ENCODE measurements at regions not wholly inside any gene's neighbourhood (a gene's known extent, or its start where the extent isn't known, plus 50 kb on each side); places are given as distances from the start of the nearest gene placed in this dataset.
A peak's percentile ranks its signal among the peaks of the same experiment; 100 is the strongest.

DNA sequence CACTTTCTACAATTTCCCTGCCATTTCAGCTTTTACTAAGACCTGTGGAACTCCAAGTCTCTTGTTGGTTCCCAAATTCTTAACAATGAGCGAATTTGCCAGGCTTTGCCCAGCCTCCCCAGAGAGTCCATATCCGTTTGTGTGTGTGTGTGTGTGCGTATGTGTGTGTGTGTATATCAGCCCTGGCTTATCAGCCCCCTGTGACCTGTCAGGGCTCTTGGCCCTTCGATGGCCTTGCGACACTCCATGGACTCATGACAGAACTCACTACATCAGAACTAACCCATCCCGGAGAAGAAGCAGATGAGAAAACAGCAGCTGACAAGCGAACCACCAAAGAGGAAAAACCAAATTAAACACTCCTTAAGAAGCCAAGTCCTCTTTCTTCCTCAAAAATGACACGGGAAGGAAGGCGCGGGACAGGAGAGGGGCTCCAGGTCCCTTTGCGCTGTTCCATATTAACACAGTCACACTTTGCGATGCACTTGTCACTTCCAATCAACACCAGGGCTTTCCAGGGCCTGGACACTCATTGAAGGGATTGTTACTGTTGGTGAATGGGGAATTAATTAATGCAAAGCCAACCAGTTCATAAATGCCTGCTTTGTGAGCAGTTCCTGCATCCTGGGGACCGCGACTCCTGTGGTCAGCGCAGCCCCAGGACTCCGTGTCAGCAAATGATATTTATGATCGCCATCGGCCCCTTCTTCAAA, 524.0 kb downstream of the CD83 start:
- DNase-seq (ENCODE audit: low read depth): no peak

GRCh38 chr6:14642136-14642505, 524.5 kb downstream of the CD83 start:
- DNase-seq (ENCODE audit: low read depth): no peak

DNA sequence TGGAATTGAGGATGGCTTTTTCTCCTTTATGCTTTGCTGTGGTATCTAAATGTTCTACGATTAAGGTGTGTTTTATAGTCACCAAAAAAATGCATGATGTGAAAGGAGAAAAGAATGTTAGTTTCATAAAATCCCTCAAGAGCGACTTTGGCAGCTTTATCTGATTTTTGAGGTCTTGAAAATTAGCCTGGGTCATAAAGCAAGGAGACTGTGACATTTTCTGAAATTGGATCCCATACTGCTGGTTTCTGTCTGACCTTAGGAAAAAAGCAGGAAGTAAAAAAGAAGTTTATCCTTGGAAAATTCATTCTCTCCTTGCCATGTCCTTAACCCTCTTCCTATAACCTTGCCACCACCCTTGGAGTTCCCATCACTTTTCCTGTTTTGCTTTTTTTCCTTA, 525.3 kb downstream of the CD83 start:
- DNase-seq (ENCODE audit: low read depth): no peak

- DNase-seq (ENCODE audit: low read depth): no peak
Measured at GRCh38 chr6:14644381-14644780, 526.8 kb downstream of the CD83 start.

DNA sequence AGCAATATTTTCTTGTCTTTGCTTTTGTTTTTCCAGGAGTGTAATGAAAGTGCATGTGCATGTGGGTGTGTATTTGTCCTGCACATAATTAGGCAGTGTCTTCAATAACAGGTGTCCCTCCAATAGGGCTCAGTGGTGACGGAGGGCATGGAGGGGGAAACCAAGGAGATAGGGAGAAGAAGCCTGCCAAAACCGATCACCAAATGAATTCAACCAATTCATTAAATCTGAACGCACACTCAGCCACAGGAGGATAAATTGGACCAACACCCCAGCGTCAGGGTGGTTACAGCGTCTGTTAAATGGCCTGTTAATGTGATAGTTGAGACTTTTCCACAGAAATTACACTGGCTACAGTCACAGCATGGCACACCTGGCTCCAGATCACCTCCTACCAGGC, 527.6 kb downstream of the CD83 start:
- DNase-seq (ENCODE audit: low read depth): no peak

GRCh38 chr6:14645841-14646240, 528.3 kb downstream of the CD83 start:
- DNase-seq (ENCODE audit: low read depth): no peak

DNA sequence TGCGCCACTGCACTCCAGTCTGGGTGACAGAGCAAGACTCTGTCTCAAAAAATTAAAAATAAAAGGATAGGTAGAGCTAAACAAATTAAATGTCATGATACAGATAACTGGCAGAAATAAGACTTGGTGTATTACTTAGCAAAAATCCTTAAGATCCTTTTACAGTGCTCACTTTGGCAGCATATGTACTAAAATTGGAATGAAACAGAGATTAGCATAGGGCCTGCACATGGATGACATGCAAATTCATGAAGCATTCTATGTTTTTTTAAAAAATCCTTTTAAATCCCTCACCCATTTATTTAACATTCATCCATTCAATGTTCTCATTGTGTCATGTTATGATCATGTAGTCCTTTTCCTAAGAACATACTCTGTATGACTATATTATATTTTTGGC, 528.8 kb downstream of the CD83 start:
- no peak for DNase-seq (ENCODE audit: low read depth)

DNA sequence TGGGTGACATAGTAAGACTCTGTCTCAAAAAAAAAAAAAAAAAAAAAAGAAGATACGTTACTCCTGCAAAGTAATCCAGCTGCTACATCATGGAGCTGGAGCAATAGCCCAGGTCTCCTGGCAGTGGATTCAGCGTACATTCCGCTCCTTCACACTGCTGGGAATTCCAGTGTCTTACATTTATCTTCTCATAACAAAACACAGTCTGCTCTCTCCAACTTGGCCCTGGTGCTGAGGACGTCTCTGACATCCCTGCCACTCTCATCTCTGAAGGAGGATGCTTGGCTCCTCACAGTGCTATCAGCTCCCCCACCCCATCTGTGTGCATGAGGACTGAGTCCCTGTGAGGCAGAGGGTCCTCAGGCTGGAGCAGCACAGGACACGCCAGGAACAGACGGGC, 529.8 kb downstream of the CD83 start:
- DNase-seq (ENCODE audit: low read depth): no peak

DNA sequence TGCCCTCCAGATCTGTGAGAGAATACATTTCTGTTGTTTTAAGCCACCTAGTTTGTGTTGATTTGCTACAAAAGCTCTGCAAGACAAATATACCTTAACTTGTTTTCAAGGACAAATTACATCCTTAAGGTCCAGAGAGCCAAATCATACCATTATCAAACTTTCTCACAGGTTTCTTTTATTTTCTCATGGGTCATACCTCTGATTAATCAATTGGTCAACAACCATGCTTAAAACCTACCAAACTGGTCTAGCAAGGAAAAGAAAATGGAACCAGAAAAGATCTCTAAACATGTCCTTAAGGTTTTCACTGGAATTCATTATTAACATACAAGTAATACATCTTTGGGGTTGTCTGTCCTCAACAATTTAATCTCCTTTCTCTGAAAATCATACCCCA, 535.0 kb downstream of the CD83 start:
- DNase-seq (ENCODE audit: low read depth): no peak

- no peak for DNase-seq (ENCODE audit: low read depth)
Measured at GRCh38 chr6:14655201-14656061, 537.9 kb downstream of the CD83 start.

GRCh38 chr6:14656078-14656521, 538.5 kb downstream of the CD83 start:
- DNase-seq (ENCODE audit: low read depth): no peak

- DNase-seq (ENCODE audit: low read depth): no peak
Measured at GRCh38 chr6:14656649-14657048, 539.1 kb downstream of the CD83 start.

- DNase-seq (ENCODE audit: low read depth): no peak
Measured at GRCh38 chr6:14658030-14658429, 540.5 kb downstream of the CD83 start.

- no peak for DNase-seq (ENCODE audit: low read depth)
Measured at GRCh38 chr6:14658886-14659561, 541.5 kb downstream of the CD83 start.

DNA sequence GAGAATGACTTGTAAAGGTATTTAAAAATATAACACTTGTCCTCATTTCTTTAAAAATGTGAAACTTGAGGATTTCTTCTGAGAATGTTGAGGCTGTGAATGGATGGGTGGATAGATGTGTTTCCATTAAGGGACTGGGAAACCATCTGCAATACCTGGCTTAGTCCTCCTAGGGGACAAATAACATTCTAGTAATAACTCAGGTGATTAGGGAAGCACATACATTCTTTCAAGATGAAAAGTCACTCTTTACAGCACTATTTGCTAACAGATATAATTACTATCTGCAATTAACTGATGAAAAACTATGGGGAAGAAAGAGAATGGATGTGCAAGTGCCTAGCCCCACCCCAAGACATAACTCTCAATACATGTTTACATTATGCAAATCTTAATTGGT, 542.3 kb downstream of the CD83 start:
- DNase-seq (ENCODE audit: low read depth): no peak

GRCh38 chr6:14660806-14661579, 543.4 kb downstream of the CD83 start:
- peak; percentile 24 for DNase-seq (ENCODE audit: low read depth)

- DNase-seq (ENCODE audit: low read depth): no peak
Measured at GRCh38 chr6:14661691-14662090, 544.1 kb downstream of the CD83 start.

DNA sequence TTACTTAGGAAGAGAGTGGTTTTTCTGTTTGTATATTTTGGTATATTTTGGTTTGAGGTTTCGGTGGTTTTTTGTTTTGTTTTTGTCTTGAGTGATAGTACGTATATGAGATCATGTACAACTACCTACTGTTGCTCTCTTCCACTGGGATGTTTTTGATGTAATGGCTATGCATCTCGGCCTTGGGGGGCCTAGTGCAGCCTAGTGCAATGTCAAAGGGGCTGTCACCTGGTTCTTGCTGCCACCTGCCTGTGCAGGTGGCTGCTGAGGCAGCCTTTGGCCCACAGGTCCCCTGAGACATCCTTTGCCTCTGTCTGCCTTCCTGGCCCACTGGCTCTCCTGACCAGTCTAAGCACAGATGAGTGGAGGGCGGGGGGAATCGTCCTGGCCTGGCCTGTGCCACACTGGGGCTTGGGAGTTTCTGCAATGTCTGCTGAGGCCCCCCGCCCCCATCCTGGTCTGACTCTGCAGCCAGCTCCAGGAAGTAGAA, 546.6 kb downstream of the CD83 start:
- DNase-seq (ENCODE audit: low read depth): no peak

- DNase-seq (ENCODE audit: low read depth): no peak
Measured at GRCh38 chr6:14664621-14665315, 547.2 kb downstream of the CD83 start.

DNA sequence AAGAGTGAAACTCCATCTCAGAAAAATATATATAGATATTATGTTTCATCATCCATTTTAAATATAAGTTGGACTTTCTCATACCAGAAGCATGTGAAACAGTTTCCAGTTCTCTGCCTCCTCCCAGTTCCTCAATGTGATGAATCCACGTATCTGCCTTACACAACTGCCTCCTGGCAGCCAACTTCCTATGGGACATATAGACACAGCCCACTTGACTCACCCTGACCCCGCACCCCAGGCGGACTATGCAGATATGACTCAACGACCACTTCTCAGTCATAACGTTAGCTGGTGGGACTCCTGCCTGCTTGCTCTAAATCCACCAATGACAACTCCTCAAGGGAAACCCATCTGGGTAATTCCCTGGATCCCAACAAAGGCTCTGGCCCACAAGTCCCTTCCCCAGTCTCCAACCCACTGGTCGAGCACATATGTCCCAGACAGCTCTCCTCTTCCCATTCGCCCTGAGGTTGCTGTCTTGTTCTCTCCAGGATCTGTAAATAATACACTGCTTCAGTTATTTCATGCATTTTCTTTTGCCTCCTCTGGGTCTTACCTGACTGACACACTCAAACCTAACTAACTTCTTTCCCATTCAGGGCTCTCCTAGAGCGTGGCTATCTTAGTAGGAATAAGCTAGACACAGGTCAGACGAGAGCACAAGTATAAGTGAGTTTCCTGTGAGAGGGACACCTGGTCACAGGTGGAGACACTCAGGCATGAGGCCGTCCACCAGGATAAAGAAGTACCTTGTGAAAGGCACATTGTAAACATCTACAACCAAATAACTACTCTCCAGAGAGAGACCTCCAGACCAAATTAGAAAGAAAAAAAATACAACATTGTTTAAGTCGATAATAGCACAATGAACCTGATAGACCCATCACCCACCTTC, 548.5 kb downstream of the CD83 start:
- DNase-seq (ENCODE audit: low read depth): no peak
